ENCODE measurements at regions not wholly inside any gene's neighbourhood (a gene's known extent, or its start where the extent isn't known, plus 50 kb on each side); places are given as distances from the start of the nearest gene placed in this dataset.

GRCh38 chr2:48238381-48238780, 76.1 kb upstream of the FOXN2 start:
- TF ChIP-seq, protein P1, sequence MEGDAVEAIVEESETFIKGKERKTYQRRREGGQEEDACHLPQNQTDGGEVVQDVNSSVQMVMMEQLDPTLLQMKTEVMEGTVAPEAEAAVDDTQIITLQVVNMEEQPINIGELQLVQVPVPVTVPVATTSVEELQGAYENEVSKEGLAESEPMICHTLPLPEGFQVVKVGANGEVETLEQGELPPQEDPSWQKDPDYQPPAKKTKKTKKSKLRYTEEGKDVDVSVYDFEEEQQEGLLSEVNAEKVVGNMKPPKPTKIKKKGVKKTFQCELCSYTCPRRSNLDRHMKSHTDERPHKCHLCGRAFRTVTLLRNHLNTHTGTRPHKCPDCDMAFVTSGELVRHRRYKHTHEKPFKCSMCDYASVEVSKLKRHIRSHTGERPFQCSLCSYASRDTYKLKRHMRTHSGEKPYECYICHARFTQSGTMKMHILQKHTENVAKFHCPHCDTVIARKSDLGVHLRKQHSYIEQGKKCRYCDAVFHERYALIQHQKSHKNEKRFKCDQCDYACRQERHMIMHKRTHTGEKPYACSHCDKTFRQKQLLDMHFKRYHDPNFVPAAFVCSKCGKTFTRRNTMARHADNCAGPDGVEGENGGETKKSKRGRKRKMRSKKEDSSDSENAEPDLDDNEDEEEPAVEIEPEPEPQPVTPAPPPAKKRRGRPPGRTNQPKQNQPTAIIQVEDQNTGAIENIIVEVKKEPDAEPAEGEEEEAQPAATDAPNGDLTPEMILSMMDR (conservative IDR thresholded peaks at IDR 0.05; ENCODE audit: low read depth, low read length) = no peak
- TF ChIP-seq EZH2 (IDR thresholded peaks at IDR 0.05; ENCODE audit: low read length, unreplicated experiment) = no peak
- TF ChIP-seq EZH2phosphoT487 (IDR thresholded peaks at IDR 0.05; ENCODE audit: borderline replicate concordance, low read length) = no peak

Measured in PC-3 (cell line).